B cell (primary cell): ENCODE measurements at regions not wholly inside any gene's neighbourhood (a gene's known extent, or its start where the extent isn't known, plus 50 kb on each side); places are given as distances from the start of the nearest gene placed in this dataset.

ENCODE experiments used
- ATAC-seq: fragments of 200-7000 bp; cut with Tn5 transposase; one replicate; pipeline ENCODE4 v1.10.0; 2021; ENCODE audit warnings: low read depth, mild to moderate bottlenecking, moderate number of reproducible peaks, moderate library complexity
- CTCF ChIA-PET: fragments of 350-600 bp; sonication (Branson Sonifier 250); formaldehyde crosslinking; loops from one replicate; lab custom pipeline; 2021; ENCODE audit warnings: antibody characterized with exemption, inconsistent platforms; lab: Charles Lee
- POLR2A ChIA-PET: fragments of 350-600 bp; sonication (Branson Sonifier 250); formaldehyde crosslinking; loops from one replicate; lab custom pipeline; 2021; ENCODE audit warnings: antibody characterized with exemption; lab: Charles Lee
- DNase-seq: peaks from one replicate; pipeline ENCODE4 v3.0.0; 2013
- H2AFZ ChIP-seq: 2 replicates; pipeline ENCODE4 v1.6.1; 2012; ENCODE audit warnings: mild to moderate bottlenecking, low read depth, low read length; ENCODE audit not compliant: insufficient read depth, poor library complexity, severe bottlenecking
- H3K27ac ChIP-seq, 2 donors: 1 replicate in 1 of 2; 2 replicates in 1 of 2; pipeline ENCODE4 v1.5.1; 2012 to 2013; ENCODE audit warnings: low read length in 2 of 2, mild to moderate bottlenecking in 2 of 2, moderate library complexity in 1 of 2
- H3K27me3 ChIP-seq, 4 experiments: fragments of 200-600 bp in 1 of 4; sonication (generic) in 1 of 4; replicated peaks in 1 of 4; 1 replicate in 2 of 4; 2 replicates in 2 of 4; pipeline versions ENCODE4 v1.6.1 to v1.7.0; 2013 to 2016; ENCODE audit warnings: low read length in 3 of 4, mild to moderate bottlenecking in 2 of 4, mixed read lengths in 1 of 4, moderate library complexity in 1 of 4; ENCODE audit not compliant: insufficient read depth in 4 of 4, control insufficient read depth in 3 of 4; ENCODE audit errors: control extremely low read depth in 1 of 4
- H3K36me3 ChIP-seq, 2 experiments: replicated peaks in 1 of 2; 1 replicate in 1 of 2; 2 replicates in 1 of 2; pipeline versions ENCODE4 v1.6.1 to v1.7.1; 2013; ENCODE audit warnings: low read length in 1 of 2; ENCODE audit not compliant: insufficient read depth in 2 of 2, control insufficient read depth in 1 of 2; ENCODE audit errors: control extremely low read depth in 1 of 2, extremely low read depth in 1 of 2
- H3K4me1 ChIP-seq, 2 donors: fragments of 200-600 bp in 1 of 2; sonication (generic) in 1 of 2; 1 replicate in 1 of 2; 2 replicates in 1 of 2; pipeline versions ENCODE4 v1.5.1 to v1.6.1; 2013 to 2017; ENCODE audit warnings: low read length in 2 of 2; ENCODE audit not compliant: control insufficient read depth in 2 of 2, insufficient read depth in 2 of 2
- H3K4me2 ChIP-seq: replicated peaks from 2 replicates; pipeline ENCODE3; 2012; ENCODE audit warnings: mild to moderate bottlenecking, low read depth, low read length; ENCODE audit not compliant: poor library complexity, severe bottlenecking
- H3K4me3 ChIP-seq, 5 experiments: fragments of 200-600 bp in 1 of 5; sonication (generic) in 1 of 5; 1 replicate in 3 of 5; 2 replicates in 2 of 5; pipeline versions ENCODE4 v1.5.1 to v1.7.0; 2011 to 2016; ENCODE audit warnings: low read length in 4 of 5, mild to moderate bottlenecking in 4 of 5, low read depth in 2 of 5, control low read depth in 1 of 5, moderate library complexity in 1 of 5; ENCODE audit not compliant: insufficient read depth in 1 of 5; ENCODE audit errors: control extremely low read depth in 1 of 5, extremely low read depth in 1 of 5
- H3K79me2 ChIP-seq: fragments of 200-600 bp; sonication (generic); one replicate; pipeline ENCODE4 v1.6.0; 2016; ENCODE audit warnings: low read length; ENCODE audit not compliant: control insufficient read depth, insufficient read depth
- H3K9ac ChIP-seq: fragments of 200-600 bp; sonication (generic); 2 replicates; pipeline ENCODE4 v1.6.1; 2017; ENCODE audit warnings: mild to moderate bottlenecking, low read length, moderate library complexity
- H3K9me3 ChIP-seq, 3 donors: one replicate each; pipeline versions ENCODE4 v1.6.1 to v1.7.1; 2013; ENCODE audit warnings: low read length in 2 of 3; ENCODE audit not compliant: control insufficient read depth in 2 of 3, insufficient read depth in 1 of 3; ENCODE audit errors: control extremely low read depth in 1 of 3
- H4K20me1 ChIP-seq: 2 replicates; pipeline ENCODE4 v1.6.0; 2012; ENCODE audit warnings: mild to moderate bottlenecking, low read length; ENCODE audit not compliant: insufficient read depth, control insufficient read depth, poor library complexity, severe bottlenecking
- H3K27ac Mint-ChIP-seq: one replicate; pipeline ENCODE4 v1.8.0; 2021; ENCODE audit warnings: mixed read lengths
- H3K27me3 Mint-ChIP-seq: one replicate; pipeline ENCODE4 v1.8.0; 2021; ENCODE audit warnings: mixed read lengths
- H3K4me1 Mint-ChIP-seq: one replicate; pipeline ENCODE4 v1.8.0; 2021; ENCODE audit warnings: mixed read lengths
- H3K4me3 Mint-ChIP-seq: one replicate; pipeline ENCODE4 v1.8.0; 2021; ENCODE audit warnings: mixed read lengths
- H3K9me3 Mint-ChIP-seq: one replicate; pipeline ENCODE4 v1.8.0; 2022; ENCODE audit warnings: mixed read lengths; ENCODE audit not compliant: insufficient read depth
- CTCF ChIP-seq: fragments of 200-600 bp; IDR thresholded peaks from one replicate; pipeline ENCODE4 v1.8.0; 2022; ENCODE audit warnings: antibody characterized with exemption, mild to moderate bottlenecking
- EZH2 ChIP-seq: IDR thresholded peaks from 2 replicates; pipeline ENCODE4 v1.6.1; 2012; ENCODE audit warnings: borderline replicate concordance, low read depth, mild to moderate bottlenecking, moderate library complexity, low read length; ENCODE audit not compliant: insufficient read depth, poor library complexity, severe bottlenecking
- WGBS: methylation state at CpG from one replicate; pipeline ENCODE4 v1.1.5; 2013; ENCODE audit warnings: missing lambda C conversion rate; ENCODE audit not compliant: insufficient coverage; 5-methylcytosine and 5-hydroxymethylcytosine counted together
- intact Hi-C: fragments of 100-400 bp; cut with micrococcal nuclease; formaldehyde crosslinking; loops from one replicate; pipeline ENCODE4 v1.10.0; 2022

- Histone ChIP-seq H3K27me3 (no peaks in the 10 kb centered on the region), H3K9ac (no peak overlapping the region), H3K9me3 (peaks cover 0 to 7% (median 0%) of the 10 kb centered on the region in 3 donors), H4K20me1 (no peaks in the 10 kb centered on the region), H3K27ac (no peak overlapping the region), H3K4me3 (no peak overlapping the region), H3K4me1 (no peaks in the 10 kb centered on the region), H3K36me3 (no peaks in the 10 kb centered on the region), H3K79me2 (no peaks in the 10 kb centered on the region), H2AFZ (no peak overlapping the region), H3K4me2 (no peak overlapping the region)
- CTCF ChIA-PET: no interaction called here
- ATAC-seq (no peak), DNase-seq (no peak)
- no peaks in the 10 kb centered on the region for H3K4me1 Mint-ChIP-seq
- peaks cover 5% of the 10 kb centered on the region for H3K9me3 Mint-ChIP-seq
- no peak overlapping the region for H3K27ac Mint-ChIP-seq
- no peak for TF ChIP-seq CTCF
- no peak for TF ChIP-seq EZH2
- intact Hi-C loops: no loop called here
- POLR2A ChIA-PET: no interaction called here
- H3K4me3 Mint-ChIP-seq: no peak overlapping the region
- H3K27me3 Mint-ChIP-seq: no peaks in the 10 kb centered on the region
These were observed 812.6 kb downstream of the TENT5A start for GRCh38 chr6:80939898-80940297.

GRCh38 chr6:80939480-80939879 is 813.0 kb downstream of the TENT5A start:
- 78% methylated on average over 1 of the region's 4 CpGs for WGBS
- intact Hi-C loops: no loop called here
- Mint-ChIP-seq H3K4me3 (no peak overlapping the region), H3K9me3 (peaks cover 5% of the 10 kb centered on the region), H3K27ac (no peak overlapping the region), H3K4me1 (no peaks in the 10 kb centered on the region), H3K27me3 (no peaks in the 10 kb centered on the region)
- Histone ChIP-seq H4K20me1 (no peaks in the 10 kb centered on the region), H3K27ac (no peak overlapping the region), H3K4me1 (no peaks in the 10 kb centered on the region), H3K9ac (no peak overlapping the region), H3K27me3 (no peaks in the 10 kb centered on the region), H3K4me2 (no peak overlapping the region), H2AFZ (no peak overlapping the region), H3K79me2 (no peaks in the 10 kb centered on the region), H3K36me3 (no peaks in the 10 kb centered on the region), H3K9me3 (peaks cover 0 to 7% (median 0%) of the 10 kb centered on the region in 3 donors), H3K4me3 (no peak overlapping the region)
- DNase-seq (no peak), ATAC-seq (no peak)
- TF ChIP-seq EZH2 (no peak), CTCF (no peak)
- ChIA-PET CTCF (no interaction called here), POLR2A (no interaction called here)
